Amygdala (tissue), 56 donors: ENCODE measurements at regions not wholly inside any gene's neighbourhood (a gene's known extent, or its start where the extent isn't known, plus 50 kb on each side); places are given as distances from the start of the nearest gene placed in this dataset.
"Not testable (repeated sequence)": the region's sequence is repeated elsewhere in the genome, so short reads cannot be mapped to it uniquely, and the experiment has no call there.

Source experiments
- DNase-seq, 56 donors: peaks; one replicate each; lab custom pipeline; 2025; lab: John Stamatoyannopoulos, UW

DNA sequence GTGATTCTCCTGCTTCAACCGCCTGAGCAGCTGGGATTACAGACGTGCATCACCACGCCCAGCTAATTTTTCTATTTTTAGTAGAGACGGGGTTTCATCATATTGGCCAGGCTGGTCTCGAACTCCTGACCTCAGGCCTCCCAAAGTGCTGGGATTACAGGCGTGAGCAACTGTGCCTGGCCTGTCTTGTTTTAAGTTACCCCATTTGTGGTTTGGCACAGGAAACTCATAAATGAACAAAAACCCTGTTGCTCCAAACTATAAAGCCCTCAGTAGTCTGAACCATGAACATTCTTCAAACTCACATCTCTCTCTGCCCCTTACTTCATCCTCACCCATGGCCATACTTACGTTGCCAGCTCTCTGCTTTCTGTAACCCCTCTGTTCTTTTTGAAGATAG lies 61.7 kb downstream of the RHOU start:
- DNase-seq, result not testable (repeated sequence)

DNA sequence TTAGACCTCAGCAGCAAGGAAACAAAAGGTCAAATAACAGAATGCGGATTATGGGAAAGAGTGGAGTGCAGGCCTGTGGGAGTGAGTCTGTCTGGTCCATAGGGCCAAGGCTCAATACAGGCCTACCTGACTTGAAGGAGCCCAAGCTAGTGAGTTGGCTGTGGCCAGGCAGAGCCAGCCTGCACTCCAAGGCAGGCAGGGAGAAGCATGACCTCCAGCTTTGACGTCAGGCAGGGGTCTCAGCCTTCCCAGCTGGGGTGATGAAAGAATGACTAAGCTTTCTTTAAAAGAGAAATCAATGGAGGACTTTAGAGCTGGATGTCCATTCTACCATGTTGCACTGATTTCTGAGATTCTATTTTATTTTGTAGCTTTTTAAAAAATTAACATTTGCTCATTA lies 62.8 kb downstream of the RHOU start:
- DNase-seq, result no peak

DNA sequence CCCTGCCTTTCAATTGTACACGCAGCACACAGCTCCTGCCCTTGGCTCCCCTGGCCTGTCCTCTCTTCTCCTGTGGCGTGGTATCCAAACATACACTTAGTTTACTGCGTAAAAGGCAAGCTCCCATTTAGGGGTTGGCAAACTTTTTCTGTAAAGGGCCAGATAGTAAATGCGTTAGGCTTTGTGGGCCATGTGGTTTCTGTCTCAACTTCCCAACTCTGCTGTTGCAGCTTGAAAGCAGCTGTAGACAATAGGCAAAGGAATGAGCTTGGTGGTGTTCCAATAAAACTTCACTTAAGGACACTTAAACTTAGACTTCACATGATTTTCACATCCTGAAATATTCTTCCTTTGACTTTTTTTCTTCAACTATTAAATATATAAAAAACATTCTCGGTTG lies 63.3 kb downstream of the RHOU start:
- DNase-seq, result no peak

DNA sequence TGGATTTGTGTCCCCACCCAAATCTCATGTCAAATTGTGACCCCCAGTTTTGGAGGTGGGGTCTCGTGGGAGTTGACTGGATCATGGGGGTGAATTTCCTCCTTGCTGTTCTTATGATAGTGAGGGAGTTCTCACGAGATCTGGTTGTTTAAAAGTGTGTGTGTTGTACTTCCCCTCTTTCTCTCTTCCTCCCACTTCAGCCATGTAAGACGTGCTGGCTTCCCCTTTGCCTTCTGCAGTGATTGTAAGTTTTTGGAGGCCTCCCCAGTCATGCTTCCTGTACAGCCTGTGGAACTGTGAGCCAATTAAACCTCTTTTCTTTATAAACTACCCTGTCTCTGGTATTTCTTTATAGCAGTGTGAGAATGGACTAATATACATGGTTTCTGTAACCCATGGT lies 64.6 kb downstream of the RHOU start:
- no peak for DNase-seq

DNA sequence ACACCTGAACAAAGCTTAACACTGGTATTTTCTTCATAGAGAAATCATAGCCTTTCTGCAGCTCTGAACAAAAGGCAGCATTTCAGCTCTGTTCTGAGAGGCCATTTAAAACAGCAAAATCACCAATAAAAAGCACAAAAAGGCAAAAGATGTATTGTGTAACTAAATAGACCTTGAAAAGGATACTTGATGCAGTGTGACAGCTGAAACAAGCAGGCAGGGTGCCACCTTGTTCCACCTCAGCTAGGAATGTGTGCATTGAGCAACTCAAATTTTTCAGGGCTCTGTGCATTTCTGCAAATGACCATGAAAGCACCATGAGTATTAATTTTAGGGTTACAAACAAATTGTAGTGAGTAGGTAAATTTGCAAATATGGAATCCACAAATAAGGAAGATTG lies 65.8 kb downstream of the RHOU start:
- no peak for DNase-seq

DNA sequence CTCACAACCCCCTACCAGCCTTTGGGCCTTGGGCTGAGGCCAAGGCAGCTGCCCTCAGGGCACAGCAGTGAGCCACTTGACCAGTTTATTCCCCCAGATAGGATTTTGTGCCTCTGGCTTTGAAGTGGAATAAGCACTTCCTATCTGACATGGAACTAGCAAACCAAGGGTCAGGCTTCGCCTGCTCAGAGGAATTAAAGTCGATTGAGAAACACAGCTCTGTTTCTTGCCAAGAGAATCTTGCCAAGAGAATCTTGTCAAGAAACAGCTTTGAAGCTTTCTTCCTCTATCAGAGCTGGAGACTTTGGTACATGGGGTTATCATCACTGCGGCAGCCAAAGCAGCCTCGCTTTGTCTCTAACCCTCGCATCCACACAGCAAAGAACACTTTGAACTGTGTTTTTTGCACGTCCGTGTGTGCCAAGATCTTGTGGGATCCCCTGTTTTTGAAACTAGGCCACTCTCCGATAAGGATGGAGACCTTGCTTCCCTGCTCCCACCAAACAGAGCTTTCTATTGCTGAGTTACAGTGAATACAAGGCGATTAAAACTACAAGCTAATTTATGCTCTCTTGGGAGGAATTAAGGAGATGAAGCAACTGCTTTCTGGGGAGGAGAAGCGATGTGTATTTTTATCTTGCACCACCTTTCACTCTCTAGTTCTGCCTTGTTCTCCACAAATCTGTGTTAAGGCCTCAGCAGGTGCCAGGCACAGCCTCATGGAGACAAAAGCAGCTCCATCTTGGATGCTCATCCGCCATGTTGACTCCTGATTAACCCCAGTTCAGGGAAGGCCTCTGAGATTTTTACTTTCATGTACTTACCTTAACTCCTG lies 67.3 kb downstream of the RHOU start:
- peak in 1 of 56 donors; percentile 30 for DNase-seq

DNA sequence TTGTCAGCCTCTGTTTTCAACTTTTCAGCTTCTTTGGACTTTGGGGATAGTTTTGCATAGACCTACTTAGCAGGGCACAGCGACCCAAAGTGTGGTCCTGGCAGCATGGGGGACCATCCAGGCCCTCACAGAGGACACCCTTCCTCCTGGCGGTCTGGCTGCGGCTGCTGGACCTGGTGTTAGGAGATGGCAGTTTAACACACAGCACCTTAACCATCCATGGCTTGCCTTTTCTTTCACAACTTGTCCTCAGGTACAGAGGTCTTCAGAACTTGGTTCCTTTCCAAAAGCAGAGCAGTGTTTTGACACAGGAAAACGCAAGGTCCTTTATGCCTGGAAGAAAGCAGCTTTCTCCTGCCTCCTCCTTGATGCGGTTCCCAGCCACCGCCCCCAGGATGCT lies 68.1 kb downstream of the RHOU start:
- no peak for DNase-seq

DNA sequence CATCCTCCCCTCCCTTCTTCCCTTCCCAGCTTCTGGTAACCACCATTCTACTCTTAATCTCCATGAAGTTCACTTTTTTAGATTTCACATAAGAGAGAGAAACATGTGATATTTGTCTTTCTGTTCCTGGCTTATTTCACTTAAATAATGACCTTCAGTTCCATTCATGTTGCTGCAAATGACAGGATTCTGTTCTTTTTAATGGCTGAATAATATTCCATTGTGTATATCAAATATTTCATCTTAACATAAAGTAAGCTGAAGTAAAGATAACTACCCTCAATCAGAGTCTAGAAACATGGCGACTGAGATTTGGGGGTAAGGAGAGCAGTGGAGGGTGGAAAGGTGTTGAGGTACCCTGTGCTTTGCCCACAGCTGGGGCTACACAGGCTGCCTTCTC lies 68.9 kb downstream of the RHOU start:
- no peak for DNase-seq

DNA sequence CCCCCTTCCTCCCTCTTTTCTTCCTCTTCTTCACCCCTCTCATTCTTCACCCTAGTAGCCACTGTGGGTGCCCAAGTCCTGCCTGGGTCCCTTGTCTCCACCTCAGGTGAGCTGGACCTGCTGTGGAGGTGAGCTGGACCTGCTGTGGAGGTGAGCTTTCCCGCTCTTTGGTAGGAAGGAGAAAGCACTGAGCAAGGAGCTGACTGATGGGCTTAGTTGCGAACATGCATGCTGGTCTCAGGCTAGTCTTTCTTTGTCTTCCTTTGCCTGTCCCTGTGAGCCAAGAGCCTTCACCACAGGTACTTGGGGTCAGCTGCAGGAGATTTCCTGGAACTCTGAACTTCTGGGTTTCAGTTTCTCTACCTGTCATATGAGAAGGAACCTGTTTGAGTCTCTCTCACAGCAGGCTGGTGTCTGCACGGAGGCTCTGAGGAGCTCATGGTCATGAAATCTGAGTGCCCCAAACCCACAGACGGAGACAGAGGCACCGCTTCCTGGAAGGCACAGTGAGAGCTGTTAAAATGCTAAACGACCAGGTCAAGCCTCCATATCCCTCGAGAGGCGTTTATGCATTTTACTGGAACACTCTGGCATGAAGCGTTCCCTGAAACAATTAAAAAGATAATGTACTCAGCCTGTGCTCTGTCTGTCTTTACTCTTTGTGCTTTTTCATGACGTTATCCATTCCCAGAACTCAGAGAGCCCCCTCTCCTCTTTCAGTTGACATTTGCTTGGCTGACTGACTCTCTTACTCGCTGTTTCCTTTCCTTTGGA lies 69.5 kb downstream of the RHOU start:
- no peak for DNase-seq

DNA sequence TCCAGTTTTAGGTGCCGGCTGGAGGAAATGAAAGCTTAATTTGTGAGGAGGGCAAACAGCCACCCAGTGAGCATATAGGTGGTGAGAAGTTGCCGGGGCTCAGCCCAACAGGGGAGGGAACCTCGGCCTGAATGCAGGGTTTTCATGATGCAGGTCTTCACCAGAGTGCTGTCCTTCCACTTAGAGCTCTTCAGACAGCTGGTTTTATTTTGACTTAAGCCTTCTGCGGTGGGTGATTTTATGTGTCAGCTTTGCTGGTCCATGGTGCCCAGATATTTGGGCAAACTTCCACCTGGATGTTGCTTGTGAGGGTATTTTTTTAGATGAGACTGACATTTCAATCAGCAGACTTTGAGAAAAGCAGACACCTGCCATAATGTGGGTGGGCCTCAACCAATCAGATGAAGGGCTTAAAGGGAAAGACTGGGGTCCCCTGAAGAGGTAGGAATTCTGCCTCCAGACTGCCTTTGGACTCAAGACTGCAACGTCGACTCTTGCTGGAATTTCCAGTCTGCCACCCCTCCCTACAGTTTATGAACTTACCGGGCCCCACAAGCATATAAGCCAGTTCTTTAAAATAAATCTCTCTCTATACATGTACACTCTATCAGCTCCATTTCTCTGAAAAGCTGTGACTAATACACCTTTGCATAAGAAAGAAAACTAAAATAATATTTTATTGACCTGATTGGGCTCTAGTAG lies 72.8 kb downstream of the RHOU start:
- no peak for DNase-seq

DNA sequence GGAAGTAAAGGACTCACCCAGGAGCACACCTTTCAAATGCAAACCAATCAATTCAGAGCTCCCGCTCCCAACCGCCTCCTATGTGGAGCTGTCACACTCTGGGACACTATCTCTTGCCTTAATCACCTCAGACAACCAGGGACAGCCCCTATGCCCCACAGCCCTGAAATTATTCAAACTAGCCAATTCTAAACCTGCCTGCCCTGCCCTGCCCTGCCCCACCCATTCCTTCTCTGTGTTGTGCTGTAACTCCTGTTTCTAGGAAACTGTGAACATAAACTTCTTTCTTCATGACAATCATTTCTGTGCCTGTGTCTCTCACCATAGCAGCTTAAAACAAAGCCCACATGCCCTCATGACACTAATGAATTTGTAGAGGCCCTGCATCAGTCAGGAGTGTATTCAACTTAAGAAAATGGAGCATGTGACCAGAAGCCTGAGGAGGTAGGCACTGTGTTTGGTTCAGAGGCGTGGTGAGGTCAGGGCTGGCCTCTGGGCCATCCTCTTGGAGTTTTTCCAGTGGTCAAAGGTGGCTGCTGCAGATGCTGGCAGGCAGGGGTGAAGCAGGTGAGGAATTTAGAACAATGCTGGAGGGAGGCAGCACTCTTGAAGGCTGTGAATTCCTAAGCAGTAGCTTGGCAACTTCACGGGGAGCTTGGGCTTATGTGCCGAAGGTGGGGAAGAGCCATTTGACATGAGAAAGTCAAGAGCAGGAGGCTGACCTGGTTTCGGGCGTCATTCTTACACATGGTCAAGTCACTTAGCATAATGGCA lies 74.5 kb downstream of the RHOU start:
- DNase-seq, result no peak

DNA sequence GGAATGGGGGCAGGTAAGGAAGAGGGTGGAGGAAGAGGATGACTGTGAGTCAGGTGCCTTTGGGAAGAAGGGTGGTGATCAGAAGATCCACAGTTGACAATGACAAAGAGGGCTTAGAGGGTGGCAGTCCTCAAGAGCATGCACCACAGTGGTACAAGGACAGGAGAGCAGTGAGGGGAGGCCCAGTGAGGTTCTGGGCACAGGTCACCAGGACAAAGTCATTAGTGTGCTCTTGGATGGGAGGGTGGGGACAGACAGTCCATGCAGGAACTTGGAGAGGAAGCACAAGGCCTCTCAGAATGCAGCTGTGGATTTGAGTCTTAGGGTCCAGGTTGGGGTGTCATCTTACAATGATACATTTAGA lies 75.1 kb downstream of the RHOU start:
- no peak for DNase-seq

DNA sequence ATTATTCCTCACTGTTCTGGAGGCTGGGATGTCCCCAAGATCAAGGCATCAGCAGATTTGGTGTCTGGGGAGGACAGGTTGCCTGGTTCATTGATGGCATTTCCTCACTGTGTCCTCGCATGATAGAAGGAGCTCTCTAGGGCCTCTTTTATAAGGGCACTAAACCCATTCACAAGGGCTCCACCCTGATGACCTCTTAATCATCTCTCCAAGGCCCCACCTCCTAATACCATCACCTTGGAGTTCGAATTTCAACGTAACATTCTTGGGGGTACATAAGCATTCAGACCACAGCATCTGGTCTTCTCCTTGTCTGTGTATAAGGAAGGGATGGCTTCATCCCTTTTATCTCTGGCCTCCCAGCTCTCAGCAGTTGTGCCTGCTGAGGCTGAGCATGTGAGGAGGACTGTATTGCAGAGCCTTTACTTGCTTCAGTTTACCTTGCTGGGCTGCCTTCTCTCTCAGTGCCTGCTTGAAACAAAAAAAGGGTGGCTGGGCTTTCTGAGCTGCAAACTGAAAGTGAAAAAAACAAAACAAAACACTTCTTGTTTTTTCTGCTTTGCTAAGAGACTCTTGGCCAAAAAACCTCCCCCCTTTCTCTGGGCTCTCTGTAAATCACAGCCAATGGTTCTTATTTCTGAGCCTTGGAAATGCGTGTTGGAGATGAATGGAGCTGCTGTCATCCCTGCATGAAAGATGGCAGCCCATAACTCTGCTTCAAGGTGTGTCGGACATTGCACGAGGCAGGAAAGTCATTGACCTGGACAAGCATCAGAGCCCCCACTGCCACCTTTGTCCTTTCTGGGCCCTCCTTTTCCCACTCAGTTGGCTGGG lies 75.8 kb downstream of the RHOU start:
- peak in 2 of 56 donors; percentile 34 for DNase-seq

DNA sequence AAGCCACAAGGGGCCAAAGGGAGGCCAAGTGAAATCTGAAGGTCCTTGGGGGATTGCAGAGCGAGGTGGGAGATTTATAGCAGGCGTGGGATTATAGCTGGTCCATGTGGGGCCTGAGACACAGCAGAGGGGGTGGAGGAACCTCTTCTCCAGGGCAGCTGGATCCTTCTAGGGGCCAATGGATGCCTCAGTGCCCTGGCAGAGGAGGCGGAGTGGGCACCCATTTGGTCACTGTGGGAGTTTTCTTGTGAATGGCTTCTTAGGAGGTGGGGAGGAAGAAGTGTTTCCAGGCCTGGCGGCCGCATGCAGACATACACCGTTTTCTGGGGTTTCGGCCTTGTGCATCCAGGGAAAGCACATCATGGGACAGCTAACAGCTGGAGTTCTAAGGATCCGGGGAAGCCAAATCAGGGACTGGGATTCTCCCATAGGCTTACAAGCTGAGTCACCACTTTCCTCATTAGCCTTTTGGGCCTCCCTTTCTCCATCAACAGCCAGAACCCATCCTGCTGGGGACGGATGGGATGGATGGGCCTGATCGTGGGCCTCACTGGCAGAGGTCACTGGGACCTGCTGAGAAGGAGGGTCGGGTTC lies 76.5 kb downstream of the RHOU start:
- no peak for DNase-seq

DNA sequence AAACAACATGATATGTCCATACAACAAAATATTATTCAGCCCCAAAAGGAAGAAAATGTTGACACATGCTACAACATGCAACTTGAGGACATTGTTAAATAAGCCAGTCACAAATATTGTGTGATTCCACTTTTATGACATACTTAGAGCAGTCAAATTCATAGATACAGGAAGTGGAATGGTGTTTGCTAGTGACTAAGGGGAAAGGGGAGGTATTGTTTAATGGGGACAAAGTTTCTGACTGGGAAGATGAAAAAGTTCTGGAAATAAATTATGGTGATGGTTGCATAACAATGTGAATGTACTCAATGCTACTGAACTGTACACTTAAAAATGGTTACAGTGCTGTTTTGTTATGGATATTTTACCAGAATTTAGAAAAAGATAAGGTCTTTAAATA lies 77.7 kb downstream of the RHOU start:
- no peak for DNase-seq

DNA sequence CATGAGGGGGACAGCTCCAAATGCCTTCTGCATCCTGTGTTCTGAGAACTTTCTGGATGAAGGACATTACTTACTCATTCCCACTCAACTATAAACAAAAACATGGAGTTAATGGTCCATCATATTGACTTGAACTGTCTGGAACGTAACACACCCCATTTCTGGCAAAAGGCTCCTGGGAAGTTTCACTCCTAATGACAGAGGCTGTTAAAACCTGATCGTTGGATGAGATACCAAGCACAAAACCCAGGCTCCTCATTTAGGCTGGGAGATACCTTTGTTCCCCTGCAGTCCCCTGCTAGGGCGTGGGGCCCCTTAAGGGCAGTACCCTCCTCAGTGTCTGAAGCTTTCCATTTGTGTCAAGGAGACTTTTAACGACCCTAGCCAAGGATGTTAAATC lies 78.9 kb downstream of the RHOU start:
- no peak for DNase-seq

DNA sequence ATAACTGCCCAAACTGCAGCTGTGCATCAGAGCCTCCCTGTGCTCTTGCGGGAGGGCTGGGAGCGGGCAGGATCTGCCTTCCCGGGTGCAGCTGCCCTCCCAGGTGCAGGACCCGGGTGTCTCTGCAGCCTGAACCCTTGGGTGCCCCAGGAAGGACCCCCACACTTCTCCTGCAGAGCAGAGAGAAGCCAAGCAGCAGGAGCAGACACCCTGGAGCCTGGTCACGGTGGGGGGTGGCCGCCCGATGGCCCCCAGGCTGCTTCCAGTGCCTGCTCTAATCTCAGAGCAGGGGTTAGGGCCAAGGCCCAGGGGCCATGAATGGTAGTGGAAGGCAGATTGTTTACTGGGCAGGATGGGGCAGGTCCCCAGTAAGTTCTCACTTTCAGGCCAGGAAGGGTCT lies 83.0 kb downstream of the RHOU start:
- DNase-seq, result no peak

DNA sequence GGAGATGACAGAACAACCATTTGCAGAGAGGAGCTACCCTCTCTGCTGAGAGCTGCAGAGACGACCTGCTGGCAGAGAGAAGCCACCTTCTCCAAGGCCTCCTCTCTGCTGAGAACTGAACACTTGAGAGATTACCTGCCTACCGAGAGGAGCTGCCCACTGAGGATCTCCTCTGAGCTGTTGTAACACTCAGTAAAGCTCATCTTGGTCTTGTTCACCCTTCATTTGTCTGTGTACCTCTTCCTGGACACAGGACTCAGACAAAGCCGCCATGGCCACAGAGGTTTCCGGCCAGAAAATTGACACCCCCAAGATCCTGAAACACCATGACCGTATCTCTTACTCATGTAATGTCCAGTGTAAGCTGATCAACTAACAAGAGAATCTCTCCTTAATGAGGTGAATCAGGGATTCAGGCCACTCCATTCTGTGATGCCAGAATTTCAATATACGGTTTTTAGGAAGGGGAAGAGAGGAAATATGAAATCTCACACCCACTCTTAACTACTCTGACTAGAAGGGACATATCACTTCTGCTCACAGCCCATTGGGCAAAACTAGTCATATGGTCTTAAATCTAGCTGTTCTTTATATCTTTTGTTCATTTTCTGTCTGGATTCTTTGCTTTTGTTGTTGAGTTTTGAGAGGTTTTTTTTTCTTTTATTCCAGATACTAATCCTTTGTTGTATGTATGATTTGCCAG lies 83.8 kb downstream of the RHOU start:
- DNase-seq, result no peak

DNA sequence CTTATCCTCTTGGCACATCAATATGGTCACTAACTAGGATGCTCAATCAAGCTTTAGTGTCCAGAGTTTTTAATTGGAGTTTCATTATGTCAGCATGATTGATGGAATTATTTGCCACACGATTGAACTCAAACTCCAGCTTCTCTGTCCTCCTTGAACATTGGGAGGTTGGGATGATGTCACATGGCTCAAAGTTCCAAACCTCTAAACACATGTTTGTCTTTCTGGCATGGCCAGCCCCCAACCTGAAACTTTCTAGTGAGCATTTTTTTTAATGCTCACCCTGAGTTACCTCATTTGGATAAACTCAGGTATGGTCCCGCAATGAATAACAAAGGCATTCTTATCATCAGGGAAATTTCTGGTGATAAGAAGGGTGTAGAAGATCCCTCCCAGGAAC lies 86.0 kb downstream of the RHOU start:
- no peak for DNase-seq
